GM12872 (cell line): ENCODE measurements at regions not wholly inside any gene's neighbourhood (a gene's known extent, or its start where the extent isn't known, plus 50 kb on each side); places are given as distances from the start of the nearest gene placed in this dataset.

Source experiments
- TF ChIP-seq, protein P1 (sequence below): IDR thresholded peaks from 3 replicates; pipeline ENCODE4 v1.5.1; 2011; ENCODE audit warnings: low read depth, mild to moderate bottlenecking, low read length, moderate library complexity; ENCODE audit not compliant: insufficient read depth

GRCh38 chr1:93815366-93816110, 63.5 kb downstream of the DNTTIP2 start:
- TF ChIP-seq, protein P1, sequence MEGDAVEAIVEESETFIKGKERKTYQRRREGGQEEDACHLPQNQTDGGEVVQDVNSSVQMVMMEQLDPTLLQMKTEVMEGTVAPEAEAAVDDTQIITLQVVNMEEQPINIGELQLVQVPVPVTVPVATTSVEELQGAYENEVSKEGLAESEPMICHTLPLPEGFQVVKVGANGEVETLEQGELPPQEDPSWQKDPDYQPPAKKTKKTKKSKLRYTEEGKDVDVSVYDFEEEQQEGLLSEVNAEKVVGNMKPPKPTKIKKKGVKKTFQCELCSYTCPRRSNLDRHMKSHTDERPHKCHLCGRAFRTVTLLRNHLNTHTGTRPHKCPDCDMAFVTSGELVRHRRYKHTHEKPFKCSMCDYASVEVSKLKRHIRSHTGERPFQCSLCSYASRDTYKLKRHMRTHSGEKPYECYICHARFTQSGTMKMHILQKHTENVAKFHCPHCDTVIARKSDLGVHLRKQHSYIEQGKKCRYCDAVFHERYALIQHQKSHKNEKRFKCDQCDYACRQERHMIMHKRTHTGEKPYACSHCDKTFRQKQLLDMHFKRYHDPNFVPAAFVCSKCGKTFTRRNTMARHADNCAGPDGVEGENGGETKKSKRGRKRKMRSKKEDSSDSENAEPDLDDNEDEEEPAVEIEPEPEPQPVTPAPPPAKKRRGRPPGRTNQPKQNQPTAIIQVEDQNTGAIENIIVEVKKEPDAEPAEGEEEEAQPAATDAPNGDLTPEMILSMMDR: no peak

DNA sequence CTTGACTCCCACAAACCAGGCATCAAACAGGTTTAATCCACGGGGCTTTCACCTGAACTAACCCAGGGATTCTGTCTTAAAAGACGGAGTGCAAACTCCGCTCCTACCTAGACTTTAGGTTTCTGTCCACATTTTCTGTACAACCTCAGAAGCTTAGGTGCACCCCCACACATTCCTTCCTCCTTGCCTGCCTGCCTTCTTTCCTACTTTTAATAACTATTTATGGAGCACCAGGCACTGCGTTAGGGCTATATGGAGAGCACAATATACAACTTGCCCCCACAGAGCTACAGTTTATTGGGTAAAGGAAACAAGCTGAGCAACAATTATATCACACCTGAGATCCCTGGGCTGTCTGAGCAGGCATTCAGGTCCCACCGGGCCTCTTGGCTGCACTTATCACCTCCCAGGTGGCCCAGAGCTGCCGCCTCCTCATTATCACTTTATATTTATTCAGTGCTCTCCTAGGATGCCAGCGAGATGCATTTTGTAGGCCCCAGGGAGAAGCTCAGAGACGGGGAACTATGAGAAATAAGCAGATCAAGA, 64.1 kb downstream of the DNTTIP2 start:
- TF ChIP-seq, protein P1: no peak

DNA sequence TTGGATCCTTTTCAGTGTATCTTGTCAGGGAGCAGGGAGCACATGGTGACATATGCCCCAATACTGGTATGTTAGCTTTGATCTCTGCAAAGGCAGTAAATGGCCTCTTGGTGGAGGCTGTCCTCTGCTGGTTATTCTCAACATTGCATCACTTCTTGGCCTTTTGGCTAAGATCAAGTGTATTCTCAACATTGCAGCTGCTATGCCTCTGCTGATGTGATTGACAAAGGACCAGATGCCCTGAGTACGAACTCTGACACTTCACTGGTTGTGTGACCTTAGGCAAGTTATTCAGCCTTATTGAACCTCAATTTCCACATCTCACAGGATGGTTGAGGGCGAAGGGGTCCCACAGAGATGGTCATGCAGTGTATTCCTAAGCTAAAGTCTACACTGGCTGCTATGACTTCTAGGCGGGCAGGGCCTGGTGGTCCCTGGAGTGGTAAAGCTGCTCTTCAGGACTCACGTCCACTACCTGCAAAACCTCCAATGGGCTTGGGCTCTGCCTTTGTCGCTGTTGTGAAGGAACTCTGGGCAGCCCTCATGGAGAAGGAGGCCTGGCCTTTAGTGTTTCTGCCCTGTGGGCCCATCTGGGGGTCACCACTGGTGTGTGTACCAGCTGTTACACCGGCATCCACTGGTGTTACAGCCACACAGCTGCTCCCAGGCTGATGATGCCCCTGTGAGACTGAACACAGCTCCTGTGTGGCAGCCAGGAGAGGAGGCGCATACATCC, 64.8 kb downstream of the DNTTIP2 start:
- TF ChIP-seq, protein P1: peak; percentile 99

DNA sequence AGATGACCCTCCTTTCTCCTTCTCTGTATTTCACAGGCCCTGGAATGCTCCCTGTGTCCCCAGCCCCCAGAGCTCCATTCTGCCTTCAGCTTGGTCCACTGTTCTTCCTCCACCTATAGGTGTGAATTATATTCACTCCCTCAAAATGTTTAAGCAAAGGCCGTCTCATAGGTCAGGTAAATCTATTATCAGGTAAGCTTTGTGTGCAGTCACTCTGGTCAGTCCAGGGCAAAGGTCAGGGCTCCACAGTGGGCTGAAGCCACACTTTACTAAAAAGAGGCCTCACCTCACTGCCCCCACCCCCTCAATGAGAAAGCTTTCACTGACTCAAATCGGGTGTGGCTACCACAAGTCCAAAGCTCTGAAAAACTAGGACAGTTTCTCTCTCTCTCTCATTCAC, 65.9 kb downstream of the DNTTIP2 start:
- TF ChIP-seq, protein P1: no peak

GRCh38 chr1:93811326-93812065, 67.5 kb downstream of the DNTTIP2 start:
- TF ChIP-seq, protein P1: no peak

- TF ChIP-seq, protein P1: no peak
These were observed 68.7 kb downstream of the DNTTIP2 start for GRCh38 chr1:93810316-93810715.

GRCh38 chr1:93808871-93809270, 70.1 kb downstream of the DNTTIP2 start:
- TF ChIP-seq, protein P1: no peak
